ENCODE measurements at regions not wholly inside any gene's neighbourhood (a gene's known extent, or its start where the extent isn't known, plus 50 kb on each side); places are given as distances from the start of the nearest gene placed in this dataset.
"Not testable (repeated sequence)": the region's sequence is repeated elsewhere in the genome, so short reads cannot be mapped to it uniquely, and the experiment has no call there.

GRCh38 chr6:19699932-19700331 lies 137.2 kb upstream of the ID4 start:
- no peak overlapping the region for H3K27ac ChIP-seq
- peak in 5 of 8 experiments; percentile 47 to 82 (median 66) for ATAC-seq (replicated peaks in 6 of 8)
- no peak overlapping the region for H3K4me3 ChIP-seq
- WGBS, 10 experiments, result 21 to 78% (median 56%) methylated on average over 2 to 4 of the region's 4 CpGs; no CpG with 5 or more reads in 3 of the 10 experiments
- H3K4me1 ChIP-seq (replicated peaks in 1 of 2), result peaks cover 6% of the 10 kb centered on the region in 2 donors
- in situ Hi-C loops (cut with MboI; ENCODE audit: low pct_unique_long_range_greater_than_20kb in 2 of 9, low sequenced_read_pairs in 9 of 9, unreplicated experiment in 9 of 9), result no loop called here

GRCh38 chr6:19705606-19706005 lies 131.6 kb upstream of the ID4 start:
- no peak for ATAC-seq (replicated peaks in 6 of 8)
- Histone ChIP-seq H3K27ac (no peak overlapping the region), H3K4me3 (no peak overlapping the region), H3K4me1 (replicated peaks in 1 of 2) (no peaks in the 10 kb centered on the region)
- in situ Hi-C loops (cut with MboI; ENCODE audit: low pct_unique_long_range_greater_than_20kb in 2 of 9, low sequenced_read_pairs in 9 of 9, unreplicated experiment in 9 of 9), result no loop called here
- 40 to 100% (median 90%) methylated on average over 1 to 5 of the region's 5 CpGs; no CpG with 5 or more reads in 1 of the 10 experiments for WGBS, 10 experiments

GRCh38 chr6:19712012-19712688 lies 125.0 kb upstream of the ID4 start:
- no peak for ATAC-seq (replicated peaks in 6 of 8)
- in situ Hi-C loops (cut with MboI; ENCODE audit: low pct_unique_long_range_greater_than_20kb in 2 of 9, low sequenced_read_pairs in 9 of 9, unreplicated experiment in 9 of 9), result no loop called here
- H3K27ac ChIP-seq, result no peak overlapping the region
- H3K4me3 ChIP-seq, result no peak overlapping the region
- peaks cover 18 to 23% of the 10 kb centered on the region in 2 donors for H3K4me1 ChIP-seq (replicated peaks in 1 of 2)
- 83 to 100% (median 100%) methylated on average over 2 to 3 of the region's 4 CpGs; no CpG with 5 or more reads in 5 of the 10 experiments for WGBS, 10 experiments

GRCh38 chr6:19712998-19713397 lies 124.2 kb upstream of the ID4 start:
- no peak for ATAC-seq (replicated peaks in 6 of 8)
- in situ Hi-C loops (cut with MboI; ENCODE audit: low pct_unique_long_range_greater_than_20kb in 2 of 9, low sequenced_read_pairs in 9 of 9, unreplicated experiment in 9 of 9), result no loop called here
- Histone ChIP-seq H3K4me3 (no peak overlapping the region), H3K27ac (no peak overlapping the region), H3K4me1 (replicated peaks in 1 of 2) (peaks cover 18 to 23% of the 10 kb centered on the region in 2 donors)
- 40 to 100% (median 100%) methylated on average over 1 of the region's 1 CpG; no CpG with 5 or more reads in 4 of the 10 experiments for WGBS, 10 experiments

- in situ Hi-C loops (cut with MboI; ENCODE audit: low pct_unique_long_range_greater_than_20kb in 2 of 9, low sequenced_read_pairs in 9 of 9, unreplicated experiment in 9 of 9), result no loop called here
- Histone ChIP-seq H3K27ac (no peak overlapping the region), H3K4me1 (replicated peaks in 1 of 2) (peaks cover 19 to 26% of the 10 kb centered on the region in 2 donors), H3K4me3 (no peak overlapping the region)
- 48 to 100% (median 96%) methylated on average over 1 to 4 of the region's 4 CpGs; no CpG with 5 or more reads in 1 of the 10 experiments for WGBS, 10 experiments
- ATAC-seq (replicated peaks in 6 of 8), result no peak
Measured at GRCh38 chr6:19713411-19713810, 123.8 kb upstream of the ID4 start.

GRCh38 chr6:19713984-19714383 lies 123.2 kb upstream of the ID4 start:
- no peak overlapping the region for H3K4me3 ChIP-seq

GRCh38 chr6:19714434-19715166 lies 122.6 kb upstream of the ID4 start:
- Histone ChIP-seq H3K27ac (no peak overlapping the region), H3K4me1 (replicated peaks in 1 of 2) (peaks cover 31 to 38% of the 10 kb centered on the region in 2 donors), H3K4me3 (no peak overlapping the region)
- peak in 5 of 8 experiments; percentile 14 to 51 (median 37) for ATAC-seq (replicated peaks in 6 of 8)
- in situ Hi-C loops (cut with MboI; ENCODE audit: low pct_unique_long_range_greater_than_20kb in 2 of 9, low sequenced_read_pairs in 9 of 9, unreplicated experiment in 9 of 9), result no loop called here
- WGBS, 10 experiments, result 0 to 92% (median 26%) methylated on average over 1 to 5 of the region's 5 CpGs

More at GRCh38 chr6:19713984-19714383, 123.2 kb upstream of the ID4 start:
- no peak overlapping the region for H3K27ac ChIP-seq
- 40 to 100% (median 72%) methylated on average over 1 to 3 of the region's 3 CpGs; no CpG with 5 or more reads in 2 of the 10 experiments for WGBS, 10 experiments
- peaks cover 24 to 32% of the 10 kb centered on the region in 2 donors for H3K4me1 ChIP-seq (replicated peaks in 1 of 2)
- ATAC-seq (replicated peaks in 6 of 8), result no peak
- in situ Hi-C loops (cut with MboI; ENCODE audit: low pct_unique_long_range_greater_than_20kb in 2 of 9, low sequenced_read_pairs in 9 of 9, unreplicated experiment in 9 of 9), result no loop called here

GRCh38 chr6:19715167-19715551 lies 122.0 kb upstream of the ID4 start:
- peaks cover 36 to 44% of the 10 kb centered on the region in 2 donors for H3K4me1 ChIP-seq (replicated peaks in 1 of 2)
- no peak overlapping the region for H3K27ac ChIP-seq
- in situ Hi-C loops (cut with MboI; ENCODE audit: low pct_unique_long_range_greater_than_20kb in 2 of 9, low sequenced_read_pairs in 9 of 9, unreplicated experiment in 9 of 9), result no loop called here
- peak in 7 of 8 experiments; percentile 14 to 70 (median 34) for ATAC-seq (replicated peaks in 6 of 8)
- no peak overlapping the region for H3K4me3 ChIP-seq

GRCh38 chr6:19719691-19720128 lies 117.5 kb upstream of the ID4 start:
- Histone ChIP-seq H3K27ac (peak overlapping the region; percentile 43 to 54), H3K4me3 (no peak overlapping the region), H3K4me1 (replicated peaks in 1 of 2) (peaks cover 52 to 63% of the 10 kb centered on the region in 2 donors)
- 0 to 27% (median 13%) methylated on average over 1 to 7 of the region's 11 CpGs; no CpG with 5 or more reads in 1 of the 10 experiments for WGBS, 10 experiments
- in situ Hi-C loops (cut with MboI; ENCODE audit: low pct_unique_long_range_greater_than_20kb in 2 of 9, low sequenced_read_pairs in 9 of 9, unreplicated experiment in 9 of 9), result no loop called here
- ATAC-seq (replicated peaks in 6 of 8), result peak in 7 of 8 experiments; percentile 16 to 80 (median 74)

GRCh38 chr6:19721766-19722377 lies 115.3 kb upstream of the ID4 start:
- in situ Hi-C loops (cut with MboI; ENCODE audit: low pct_unique_long_range_greater_than_20kb in 2 of 9, low sequenced_read_pairs in 9 of 9, unreplicated experiment in 9 of 9), result no loop called here
- Histone ChIP-seq H3K27ac (peak overlapping the region; percentile 31 to 74), H3K4me1 (replicated peaks in 1 of 2) (peaks cover 39 to 48% of the 10 kb centered on the region in 2 donors), H3K4me3 (no peak overlapping the region)
- ATAC-seq (replicated peaks in 6 of 8), result peak in 5 of 8 experiments; percentile 71 to 84 (median 77)
- 4 to 95% (median 60%) methylated on average over 1 to 11 of the region's 11 CpGs; no CpG with 5 or more reads in 1 of the 10 experiments for WGBS, 10 experiments

GRCh38 chr6:19722999-19723398 lies 114.2 kb upstream of the ID4 start:
- WGBS, 10 experiments, result 56 to 100% (median 90%) methylated on average over 3 to 6 of the region's 6 CpGs; no CpG with 5 or more reads in 1 of the 10 experiments
- no peak for ATAC-seq (replicated peaks in 6 of 8)
- Histone ChIP-seq H3K4me3 (no peak overlapping the region), H3K27ac (no peak overlapping the region), H3K4me1 (replicated peaks in 1 of 2) (peaks cover 39 to 48% of the 10 kb centered on the region in 2 donors)
- in situ Hi-C loops (cut with MboI; ENCODE audit: low pct_unique_long_range_greater_than_20kb in 2 of 9, low sequenced_read_pairs in 9 of 9, unreplicated experiment in 9 of 9), result no loop called here

- H3K4me3 ChIP-seq, result no peak overlapping the region
- peak in 3 of 8 experiments; percentile 33 to 95 (median 93) for ATAC-seq (replicated peaks in 6 of 8)
- no peak overlapping the region for H3K27ac ChIP-seq
- in situ Hi-C loops (cut with MboI; ENCODE audit: low pct_unique_long_range_greater_than_20kb in 2 of 9, low sequenced_read_pairs in 9 of 9, unreplicated experiment in 9 of 9), result no loop called here
- peaks cover 38 to 43% of the 10 kb centered on the region in 2 donors for H3K4me1 ChIP-seq (replicated peaks in 1 of 2)
Measured at GRCh38 chr6:19723545-19723944, 113.6 kb upstream of the ID4 start.

- H3K4me1 ChIP-seq (replicated peaks in 1 of 2), result peaks cover 19 to 25% of the 10 kb centered on the region in 2 donors
- in situ Hi-C loops (cut with MboI; ENCODE audit: low pct_unique_long_range_greater_than_20kb in 2 of 9, low sequenced_read_pairs in 9 of 9, unreplicated experiment in 9 of 9); H3K27ac ChIP-seq; ATAC-seq (replicated peaks in 6 of 8); H3K4me3 ChIP-seq: not testable (repeated sequence)
Measured at GRCh38 chr6:19725436-19725835, 111.7 kb upstream of the ID4 start.

Measured in motor neuron (in vitro differentiated cells).